ENCODE measurements at regions not wholly inside any gene's neighbourhood (a gene's known extent, or its start where the extent isn't known, plus 50 kb on each side); places are given as distances from the start of the nearest gene placed in this dataset.
A peak's percentile ranks its signal among the peaks of the same experiment; 100 is the strongest.

- no peak overlapping the region for H3K27ac Mint-ChIP-seq
Observed at GRCh38 chr6:48916607-48917006, 546.4 kb downstream of the MMUT start.

GRCh38 chr6:48915591-48915990 lies 547.5 kb downstream of the MMUT start:
- Histone ChIP-seq H3K4me3 (ENCODE audit: low read length) (no peak overlapping the region), H3K27me3 (ENCODE audit: control insufficient read depth, insufficient read depth, low read length, poor library complexity, severe bottlenecking) (no peaks in the 10 kb centered on the region), H3K9me3 (ENCODE audit: control insufficient read depth, low read length) (no peaks in the 10 kb centered on the region), H3K36me3 (ENCODE audit: control insufficient read depth, insufficient read depth, low read length) (no peaks in the 10 kb centered on the region), H3K9ac (ENCODE audit: extremely low read depth, low read length, poor library complexity, severe bottlenecking) (no peak overlapping the region), H3K4me1 (ENCODE audit: control insufficient read depth, insufficient read depth, low read length) (no peaks in the 10 kb centered on the region), H3K27ac (ENCODE audit: low read depth, low read length) (no peak overlapping the region)
- no peaks in the 10 kb centered on the region for H3K27me3 Mint-ChIP-seq (ENCODE audit: insufficient read depth)
- peaks cover 3% of the 10 kb centered on the region for H3K9me3 Mint-ChIP-seq
- H3K4me1 Mint-ChIP-seq, result peaks cover 9% of the 10 kb centered on the region
- TF ChIP-seq CTCF (conservative IDR thresholded peaks at IDR 0.05), result peak; percentile 58
- DNase-seq, result no peak
- H3K4me3 Mint-ChIP-seq, result no peak overlapping the region
- H3K27ac Mint-ChIP-seq, result no peak overlapping the region
- H3K36me3 Mint-ChIP-seq (ENCODE audit: low read depth), result no peaks in the 10 kb centered on the region

More at GRCh38 chr6:48916607-48917006, 546.4 kb downstream of the MMUT start:
- no peak for DNase-seq
- Histone ChIP-seq H3K27me3 (ENCODE audit: control insufficient read depth, insufficient read depth, low read length, poor library complexity, severe bottlenecking) (no peaks in the 10 kb centered on the region), H3K36me3 (ENCODE audit: control insufficient read depth, insufficient read depth, low read length) (no peaks in the 10 kb centered on the region), H3K4me1 (ENCODE audit: control insufficient read depth, insufficient read depth, low read length) (no peaks in the 10 kb centered on the region), H3K4me3 (ENCODE audit: low read length) (no peak overlapping the region), H3K9me3 (ENCODE audit: control insufficient read depth, low read length) (no peaks in the 10 kb centered on the region), H3K27ac (ENCODE audit: low read depth, low read length) (no peak overlapping the region), H3K9ac (ENCODE audit: extremely low read depth, low read length, poor library complexity, severe bottlenecking) (no peak overlapping the region)
- TF ChIP-seq CTCF (conservative IDR thresholded peaks at IDR 0.05), result no peak
- H3K27me3 Mint-ChIP-seq (ENCODE audit: insufficient read depth), result no peaks in the 10 kb centered on the region
- peaks cover 5% of the 10 kb centered on the region for H3K9me3 Mint-ChIP-seq
- H3K4me1 Mint-ChIP-seq, result peaks cover 9% of the 10 kb centered on the region
- H3K36me3 Mint-ChIP-seq (ENCODE audit: low read depth), result no peaks in the 10 kb centered on the region
- no peak overlapping the region for H3K4me3 Mint-ChIP-seq

- Histone ChIP-seq H3K27ac (ENCODE audit: low read depth, low read length) (no peak overlapping the region), H3K27me3 (ENCODE audit: control insufficient read depth, insufficient read depth, low read length, poor library complexity, severe bottlenecking) (no peaks in the 10 kb centered on the region), H3K4me3 (ENCODE audit: low read length) (no peak overlapping the region), H3K9ac (ENCODE audit: extremely low read depth, low read length, poor library complexity, severe bottlenecking) (no peak overlapping the region), H3K36me3 (ENCODE audit: control insufficient read depth, insufficient read depth, low read length) (no peaks in the 10 kb centered on the region), H3K4me1 (ENCODE audit: control insufficient read depth, insufficient read depth, low read length) (no peaks in the 10 kb centered on the region), H3K9me3 (ENCODE audit: control insufficient read depth, low read length) (no peaks in the 10 kb centered on the region)
- peaks cover 9% of the 10 kb centered on the region for H3K4me1 Mint-ChIP-seq
- TF ChIP-seq CTCF (conservative IDR thresholded peaks at IDR 0.05), result no peak
- no peak overlapping the region for H3K4me3 Mint-ChIP-seq
- H3K27me3 Mint-ChIP-seq (ENCODE audit: insufficient read depth), result no peaks in the 10 kb centered on the region
- H3K9me3 Mint-ChIP-seq, result peaks cover 3% of the 10 kb centered on the region
- no peak for DNase-seq
- H3K36me3 Mint-ChIP-seq (ENCODE audit: low read depth), result no peaks in the 10 kb centered on the region
- no peak overlapping the region for H3K27ac Mint-ChIP-seq
- WGBS, 2 experiments (ENCODE audit: insufficient coverage in 1 of 2, insufficient read length in 1 of 2), result 98% methylated on average over 2 of the region's 2 CpGs; no CpG with 5 or more reads in 1 of the 2 experiments
Observed at GRCh38 chr6:48912503-48912902, 550.5 kb downstream of the MMUT start.

Data from endodermal cell (in vitro differentiated cells).